ENCODE measurements at regions not wholly inside any gene's neighbourhood (a gene's known extent, or its start where the extent isn't known, plus 50 kb on each side); places are given as distances from the start of the nearest gene placed in this dataset.

GRCh38 chr11:90805172-90805571 is 582.3 kb upstream of the CHORDC1 start:
- no TSS peak for BruUV-seq (replicated peaks)
- Histone ChIP-seq H3K4me1 (ENCODE audit: control insufficient read depth, insufficient read depth, low read length) (no peaks in the 10 kb centered on the region), H3K27ac (ENCODE audit: low read length) (no peak overlapping the region), H3K9me3 (ENCODE audit: control insufficient read depth, insufficient read depth, low read depth, low read length) (no peaks in the 10 kb centered on the region), H3K36me3 (ENCODE audit: control insufficient read depth, insufficient read depth, low read length) (no peaks in the 10 kb centered on the region), H3K4me3 (ENCODE audit: low read depth in 2 of 2, low read length in 2 of 2) (no peak overlapping the region), H3K27me3 (ENCODE audit: control insufficient read depth, insufficient read depth, low read length) (no peaks in the 10 kb centered on the region)
- TF ChIP-seq TCF7L2 (IDR thresholded peaks at IDR 0.05; ENCODE audit: low read depth, low read length) (no peak), POLR2AphosphoS5 (IDR thresholded peaks at IDR 0.05; ENCODE audit: low read depth, low read length) (no peak), SIN3A (IDR thresholded peaks at IDR 0.05; ENCODE audit: borderline replicate concordance, insufficient read depth, low read depth, low read length) (no peak), CTCF (IDR thresholded peaks at IDR 0.05) (no peak), REST (IDR thresholded peaks at IDR 0.05; ENCODE audit: insufficient read depth in 1 of 2, low read depth in 2 of 2, low read length in 1 of 2) (no peak)
- POLR2A ChIA-PET, result no interaction called here
- CTCF ChIA-PET, result no interaction called here
- ATAC-seq, result no peak
- no peak for DNase-seq (ENCODE audit: low read depth, low spot score)
- in situ Hi-C loops (cut with HindIII; ENCODE audit: low pct_unique_long_range_greater_than_20kb, low sequenced_read_pairs) (no loop called here), intact Hi-C loops (cut with micrococcal nuclease; ENCODE audit: unreplicated experiment) (no loop called here)

GRCh38 chr11:90803831-90804230 is 581.0 kb upstream of the CHORDC1 start:
- CTCF ChIA-PET, result no interaction called here
- no peak for ATAC-seq
- no peak for DNase-seq (ENCODE audit: low read depth, low spot score)

More at GRCh38 chr11:90803831-90804230, 581.0 kb upstream of the CHORDC1 start:
- Histone ChIP-seq H3K4me3 (ENCODE audit: low read depth in 2 of 2, low read length in 2 of 2) (no peak overlapping the region), H3K4me1 (ENCODE audit: control insufficient read depth, insufficient read depth, low read length) (no peaks in the 10 kb centered on the region), H3K9me3 (ENCODE audit: control insufficient read depth, insufficient read depth, low read depth, low read length) (no peaks in the 10 kb centered on the region), H3K27ac (ENCODE audit: low read length) (no peak overlapping the region), H3K36me3 (ENCODE audit: control insufficient read depth, insufficient read depth, low read length) (no peaks in the 10 kb centered on the region), H3K27me3 (ENCODE audit: control insufficient read depth, insufficient read depth, low read length) (no peaks in the 10 kb centered on the region)
- intact Hi-C loops (cut with micrococcal nuclease; ENCODE audit: unreplicated experiment) (loop anchor here (5.0 kb wide), 1 partner anchor 52 kb away; no protein-coding TSS in a partner anchor), in situ Hi-C loops (cut with HindIII; ENCODE audit: low pct_unique_long_range_greater_than_20kb, low sequenced_read_pairs) (no loop called here)
- BruUV-seq (replicated peaks), result no TSS peak
- POLR2A ChIA-PET, result no interaction called here
- TF ChIP-seq SIN3A (IDR thresholded peaks at IDR 0.05; ENCODE audit: borderline replicate concordance, insufficient read depth, low read depth, low read length), result no peak
- no peak for TF ChIP-seq TCF7L2 (IDR thresholded peaks at IDR 0.05; ENCODE audit: low read depth, low read length)
- no peak for TF ChIP-seq CTCF (IDR thresholded peaks at IDR 0.05)
- no peak for TF ChIP-seq POLR2AphosphoS5 (IDR thresholded peaks at IDR 0.05; ENCODE audit: low read depth, low read length)
- TF ChIP-seq REST (IDR thresholded peaks at IDR 0.05; ENCODE audit: insufficient read depth in 1 of 2, low read depth in 2 of 2, low read length in 1 of 2), result no peak
